MM.1S (cell line): ENCODE measurements at regions not wholly inside any gene's neighbourhood (a gene's known extent, or its start where the extent isn't known, plus 50 kb on each side); places are given as distances from the start of the nearest gene placed in this dataset.

Experiments
- DNase-seq: peaks from one replicate; pipeline ENCODE4 v3.0.0-alpha.2; 2015
- H2AFZ ChIP-seq: fragments of 300-600 bp; sonication (generic); 2 replicates; pipeline ENCODE4 v1.6.0; 2016; ENCODE audit warnings: antibody characterized with exemption, low read length
- H3F3A ChIP-seq: fragments of 300-600 bp; sonication (generic); 2 replicates; pipeline ENCODE4 v1.6.1; 2016; ENCODE audit warnings: mild to moderate bottlenecking, antibody characterized with exemption, low read length, moderate library complexity, mixed read lengths; ENCODE audit not compliant: insufficient read depth
- H3K27ac ChIP-seq: fragments of 300-600 bp; sonication (generic); 2 replicates; pipeline ENCODE4 v1.5.1; 2016; ENCODE audit warnings: mild to moderate bottlenecking, low read length
- H3K27me3 ChIP-seq: fragments of 300-600 bp; sonication (generic); replicated peaks from 2 replicates; pipeline ENCODE4 v1.6.0; 2016; ENCODE audit warnings: low read length; ENCODE audit not compliant: insufficient read depth
- H3K36me3 ChIP-seq: fragments of 300-600 bp; sonication (generic); replicated peaks from 2 replicates; pipeline ENCODE4 v1.6.1; 2016; ENCODE audit warnings: mild to moderate bottlenecking, low read length, mixed read lengths; ENCODE audit not compliant: insufficient read depth
- H3K4me1 ChIP-seq: fragments of 300-600 bp; sonication (generic); 2 replicates; pipeline ENCODE4 v1.6.1; 2016; ENCODE audit warnings: low read length, mixed read lengths
- H3K4me2 ChIP-seq: fragments of 300-600 bp; sonication (generic); 2 replicates; pipeline ENCODE4 v1.6.0; 2016; ENCODE audit warnings: low read depth, low read length
- H3K4me3 ChIP-seq: fragments of 300-600 bp; sonication (generic); 2 replicates; pipeline ENCODE4 v1.5.1; 2016; ENCODE audit warnings: low read length, mixed read lengths
- H3K79me2 ChIP-seq: fragments of 300-600 bp; sonication (generic); 2 replicates; pipeline ENCODE4 v1.6.1; 2016; ENCODE audit warnings: mixed run types, low read length, mixed read lengths
- H3K9ac ChIP-seq: fragments of 300-600 bp; sonication (generic); 2 replicates; pipeline ENCODE4 v1.6.1; 2016; ENCODE audit warnings: low read length, mixed read lengths
- H3K9me2 ChIP-seq: fragments of 300-600 bp; sonication (generic); replicated peaks from 2 replicates; pipeline ENCODE4 v1.6.1; 2016; ENCODE audit warnings: mild to moderate bottlenecking, low read length, mixed read lengths; ENCODE audit not compliant: insufficient read depth
- H3K9me3 ChIP-seq: fragments of 300-600 bp; sonication (generic); replicated peaks from 2 replicates; pipeline ENCODE4 v1.6.1; 2016; ENCODE audit warnings: mild to moderate bottlenecking, low read length, mixed read lengths; ENCODE audit not compliant: insufficient read depth
- H4K20me1 ChIP-seq: fragments of 300-600 bp; sonication (generic); 2 replicates; pipeline ENCODE4 v1.6.1; 2016; ENCODE audit warnings: mild to moderate bottlenecking, low read length, moderate library complexity, mixed read lengths; ENCODE audit not compliant: insufficient read depth
- CTCF ChIP-seq: fragments of 300-600 bp; sonication (generic); IDR thresholded peaks from 2 replicates; pipeline ENCODE4 v1.5.1; 2016; ENCODE audit warnings: antibody characterized with exemption, low read length, mixed read lengths
- EZH2 ChIP-seq: fragments of 300-600 bp; sonication (generic); optimal IDR thresholded peaks from 2 replicates; pipeline ENCODE3; 2017; ENCODE audit warnings: low read depth, mild to moderate bottlenecking, antibody characterized with exemption, low read length, mixed read lengths
- EZH2phosphoT487 ChIP-seq: fragments of 300-600 bp; sonication (generic); IDR thresholded peaks from 2 replicates; pipeline ENCODE4 v1.6.1; 2018; ENCODE audit warnings: antibody characterized with exemption, low read length

GRCh38 chr2:187920511-187920910 lies 366.3 kb upstream of the TFPI start:
- H3K9ac ChIP-seq = no peak overlapping the region
- no peaks in the 10 kb centered on the region for H3F3A ChIP-seq
- no peaks in the 10 kb centered on the region for H3K9me2 ChIP-seq
- H3K27ac ChIP-seq = no peak overlapping the region
- TF ChIP-seq EZH2phosphoT487 (no peak), CTCF (no peak), EZH2 (no peak)
- H4K20me1 ChIP-seq = no peaks in the 10 kb centered on the region
- no peak overlapping the region for H3K4me2 ChIP-seq
- H3K27me3 ChIP-seq = no peaks in the 10 kb centered on the region
- no peaks in the 10 kb centered on the region for H3K4me1 ChIP-seq
- no peaks in the 10 kb centered on the region for H3K79me2 ChIP-seq
- no peaks in the 10 kb centered on the region for H3K9me3 ChIP-seq
- H3K4me3 ChIP-seq = no peak overlapping the region
- DNase-seq = no peak
- no peak overlapping the region for H2AFZ ChIP-seq
- no peaks in the 10 kb centered on the region for H3K36me3 ChIP-seq

- no peak overlapping the region for H2AFZ ChIP-seq
- DNase-seq = no peak
- TF ChIP-seq EZH2 = no peak
- no peak for TF ChIP-seq CTCF
- TF ChIP-seq EZH2phosphoT487 = no peak
Observed at GRCh38 chr2:187922846-187923245, 368.6 kb upstream of the TFPI start.

GRCh38 chr2:187924293-187924692 lies 367.4 kb upstream of the GULP1 start:
- Histone ChIP-seq H3K9me2 (no peaks in the 10 kb centered on the region), H3K4me1 (no peaks in the 10 kb centered on the region), H3K79me2 (no peaks in the 10 kb centered on the region), H4K20me1 (no peaks in the 10 kb centered on the region), H3K27ac (no peak overlapping the region), H2AFZ (no peak overlapping the region), H3K27me3 (no peaks in the 10 kb centered on the region), H3K4me2 (no peak overlapping the region), H3K9me3 (no peaks in the 10 kb centered on the region; the same call in 1 of the 2 replicates), H3K9ac (no peak overlapping the region), H3F3A (no peaks in the 10 kb centered on the region), H3K4me3 (no peak overlapping the region), H3K36me3 (no peaks in the 10 kb centered on the region)
- TF ChIP-seq EZH2 (no peak), EZH2phosphoT487 (no peak), CTCF (no peak)
- DNase-seq = no peak

More at GRCh38 chr2:187922846-187923245, 368.6 kb upstream of the TFPI start:
- Histone ChIP-seq H3K4me2 (no peak overlapping the region), H3F3A (no peaks in the 10 kb centered on the region), H3K9ac (no peak overlapping the region), H3K27ac (no peak overlapping the region), H3K9me2 (no peaks in the 10 kb centered on the region), H3K36me3 (no peaks in the 10 kb centered on the region), H3K9me3 (no peaks in the 10 kb centered on the region; the same call in 1 of the 2 replicates), H3K27me3 (no peaks in the 10 kb centered on the region), H3K4me3 (no peak overlapping the region), H3K4me1 (no peaks in the 10 kb centered on the region), H3K79me2 (no peaks in the 10 kb centered on the region), H4K20me1 (no peaks in the 10 kb centered on the region)
